ENCODE measurements at regions not wholly inside any gene's neighbourhood (a gene's known extent, or its start where the extent isn't known, plus 50 kb on each side); places are given as distances from the start of the nearest gene placed in this dataset.

- Mint-ChIP-seq H3K4me1 (ENCODE audit: low read depth in 2 of 2) (no peaks in the 10 kb centered on the region), H3K27me3 (peaks cover 15 to 30% of the 10 kb centered on the region in 2 donors), H3K36me3 (no peaks in the 10 kb centered on the region), H3K27ac (no peak overlapping the region), H3K4me3 (no peak overlapping the region), H3K9me3 (no peaks in the 10 kb centered on the region)
- DNase-seq (ENCODE audit: low spot score) = no peak
- ATAC-seq = no peak
Observed at GRCh38 chr1:162924179-162924578, 63.2 kb upstream of the CCDC190 start.

- H3K27me3 Mint-ChIP-seq = peaks cover 15 to 29% of the 10 kb centered on the region in 2 donors
- no peak overlapping the region for H3K4me3 Mint-ChIP-seq
- DNase-seq (ENCODE audit: low spot score) (no peak), ATAC-seq (no peak)
- H3K36me3 Mint-ChIP-seq = no peaks in the 10 kb centered on the region
- H3K9me3 Mint-ChIP-seq = no peaks in the 10 kb centered on the region
- H3K4me1 Mint-ChIP-seq (ENCODE audit: low read depth in 2 of 2) = no peaks in the 10 kb centered on the region
- H3K27ac Mint-ChIP-seq = no peak overlapping the region
Observed at GRCh38 chr1:162922201-162922600, 61.2 kb upstream of the CCDC190 start.

- Mint-ChIP-seq H3K36me3 (no peaks in the 10 kb centered on the region), H3K27me3 (peaks cover 15 to 38% of the 10 kb centered on the region in 2 donors), H3K27ac (no peak overlapping the region), H3K4me3 (no peak overlapping the region), H3K4me1 (ENCODE audit: low read depth in 2 of 2) (no peaks in the 10 kb centered on the region), H3K9me3 (no peaks in the 10 kb centered on the region)
- no peak for DNase-seq (ENCODE audit: low spot score)
- no peak for ATAC-seq
Observed at GRCh38 chr1:162921311-162921710, 60.3 kb upstream of the CCDC190 start.

- Mint-ChIP-seq H3K4me3 (no peak overlapping the region), H3K36me3 (no peaks in the 10 kb centered on the region), H3K9me3 (no peaks in the 10 kb centered on the region), H3K4me1 (ENCODE audit: low read depth in 2 of 2) (no peaks in the 10 kb centered on the region), H3K27me3 (peaks cover 10 to 38% of the 10 kb centered on the region in 2 donors), H3K27ac (no peak overlapping the region)
- DNase-seq (ENCODE audit: low spot score) (no peak), ATAC-seq (no peak)
Observed at GRCh38 chr1:162919034-162919433, 58.1 kb upstream of the CCDC190 start.

- no peaks in the 10 kb centered on the region for H3K36me3 Mint-ChIP-seq
- peaks cover 10 to 38% of the 10 kb centered on the region in 2 donors for H3K27me3 Mint-ChIP-seq
- H3K27ac Mint-ChIP-seq = no peak overlapping the region
- H3K4me1 Mint-ChIP-seq (ENCODE audit: low read depth in 2 of 2) = no peaks in the 10 kb centered on the region
- DNase-seq (ENCODE audit: low spot score) (no peak), ATAC-seq (no peak)
- H3K4me3 Mint-ChIP-seq = no peak overlapping the region
- H3K9me3 Mint-ChIP-seq = no peaks in the 10 kb centered on the region
Observed at GRCh38 chr1:162918151-162918754, 57.3 kb upstream of the CCDC190 start.

- H3K27ac Mint-ChIP-seq = no peak overlapping the region
- H3K4me3 Mint-ChIP-seq = no peak overlapping the region
- ATAC-seq (no peak), DNase-seq (ENCODE audit: low spot score) (no peak)
- H3K9me3 Mint-ChIP-seq = peaks cover 5% of the 10 kb centered on the region
- H3K27me3 Mint-ChIP-seq = peaks cover 8 to 37% of the 10 kb centered on the region in 2 donors
- peaks cover 10% of the 10 kb centered on the region for H3K36me3 Mint-ChIP-seq
- no peaks in the 10 kb centered on the region for H3K4me1 Mint-ChIP-seq (ENCODE audit: low read depth in 2 of 2)
Observed at GRCh38 chr1:162916821-162917613, 56.0 kb upstream of the CCDC190 start.

GRCh38 chr1:162916407-162916806 is 55.4 kb upstream of the CCDC190 start:
- peaks cover 5% of the 10 kb centered on the region for H3K9me3 Mint-ChIP-seq
- no peaks in the 10 kb centered on the region for H3K4me1 Mint-ChIP-seq (ENCODE audit: low read depth in 2 of 2)
- peaks cover 12% of the 10 kb centered on the region for H3K36me3 Mint-ChIP-seq
- ATAC-seq (no peak), DNase-seq (ENCODE audit: low spot score) (no peak)
- H3K4me3 Mint-ChIP-seq = no peak overlapping the region
- no peak overlapping the region for H3K27ac Mint-ChIP-seq
- H3K27me3 Mint-ChIP-seq = peaks cover 7 to 39% of the 10 kb centered on the region in 2 donors

GRCh38 chr1:162914601-162915000 is 53.6 kb upstream of the CCDC190 start:
- DNase-seq (ENCODE audit: low spot score) (no peak), ATAC-seq (no peak)
- no peak overlapping the region for H3K4me3 Mint-ChIP-seq
- peaks cover 5% of the 10 kb centered on the region for H3K9me3 Mint-ChIP-seq
- no peak overlapping the region for H3K27ac Mint-ChIP-seq
- no peaks in the 10 kb centered on the region for H3K4me1 Mint-ChIP-seq (ENCODE audit: low read depth in 2 of 2)
- peaks cover 12% of the 10 kb centered on the region for H3K36me3 Mint-ChIP-seq
- H3K27me3 Mint-ChIP-seq = peaks cover 10 to 39% of the 10 kb centered on the region in 2 donors

- no peak for DNase-seq (ENCODE audit: low spot score)
- Mint-ChIP-seq H3K36me3 (peaks cover 12% of the 10 kb centered on the region), H3K27ac (no peak overlapping the region), H3K4me1 (ENCODE audit: low read depth in 2 of 2) (no peaks in the 10 kb centered on the region), H3K9me3 (peaks cover 5% of the 10 kb centered on the region), H3K27me3 (peaks cover 10 to 39% of the 10 kb centered on the region in 2 donors), H3K4me3 (no peak overlapping the region)
- ATAC-seq = no peak
Observed at GRCh38 chr1:162913345-162913744, 52.4 kb upstream of the CCDC190 start.

- Mint-ChIP-seq H3K36me3 (peaks cover 12% of the 10 kb centered on the region), H3K9me3 (peaks cover 5% of the 10 kb centered on the region), H3K4me1 (ENCODE audit: low read depth in 2 of 2) (no peaks in the 10 kb centered on the region), H3K27ac (no peak overlapping the region), H3K4me3 (no peak overlapping the region), H3K27me3 (peaks cover 10 to 37% of the 10 kb centered on the region in 2 donors)
- ATAC-seq (no peak), DNase-seq (ENCODE audit: low spot score) (no peak)
Observed at GRCh38 chr1:162912061-162912667, 51.2 kb upstream of the CCDC190 start.
